ENCODE measurements at regions not wholly inside any gene's neighbourhood (a gene's known extent, or its start where the extent isn't known, plus 50 kb on each side); places are given as distances from the start of the nearest gene placed in this dataset.

DNA sequence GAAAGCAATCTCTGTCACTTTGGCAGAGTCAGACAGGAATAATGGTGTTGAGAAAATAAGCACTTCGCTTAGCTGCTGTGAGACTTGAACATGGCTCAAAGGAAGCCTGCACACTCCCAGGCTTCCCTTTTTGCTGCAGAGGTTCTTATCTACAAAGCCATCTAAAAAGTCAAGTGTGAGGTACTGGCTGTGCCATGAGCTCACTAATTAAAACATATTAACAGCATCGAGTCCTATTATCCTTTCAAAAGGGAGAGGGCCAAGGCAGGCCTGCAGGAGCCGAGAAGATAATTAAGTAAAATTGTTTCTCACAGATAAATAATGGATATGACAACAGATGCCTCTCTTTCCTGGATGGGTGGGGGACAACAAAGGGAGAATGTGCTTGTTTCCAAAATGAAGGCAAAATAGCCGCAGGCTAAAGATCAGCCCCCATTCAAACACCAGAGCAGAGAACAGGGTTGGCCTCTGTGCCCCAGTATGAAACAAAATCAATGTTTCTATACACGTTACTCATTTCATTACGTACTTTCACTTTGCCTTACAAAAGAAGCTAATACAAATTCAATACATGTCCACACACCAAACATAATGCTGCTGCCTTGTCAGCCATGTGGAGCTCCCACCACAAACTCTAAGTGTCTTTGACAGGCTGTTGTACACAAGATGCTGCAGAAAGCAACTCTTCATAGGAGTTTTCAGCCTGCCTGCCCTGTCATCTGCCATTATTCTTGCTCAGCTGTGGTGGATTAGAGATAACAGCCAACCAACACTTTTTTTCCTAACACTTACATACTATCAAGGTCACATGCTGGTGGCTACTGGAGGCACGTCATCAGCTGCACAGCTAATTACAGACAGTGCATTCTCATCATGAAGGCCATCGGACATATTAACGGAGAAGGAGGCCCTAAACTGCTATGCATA lies 55.3 kb downstream of the ELAPOR2 start:
- TF ChIP-seq POLR2AphosphoS5 (IDR thresholded peaks at IDR 0.05; ENCODE audit: low read depth, low read length): no peak
- TF ChIP-seq, protein P1, sequence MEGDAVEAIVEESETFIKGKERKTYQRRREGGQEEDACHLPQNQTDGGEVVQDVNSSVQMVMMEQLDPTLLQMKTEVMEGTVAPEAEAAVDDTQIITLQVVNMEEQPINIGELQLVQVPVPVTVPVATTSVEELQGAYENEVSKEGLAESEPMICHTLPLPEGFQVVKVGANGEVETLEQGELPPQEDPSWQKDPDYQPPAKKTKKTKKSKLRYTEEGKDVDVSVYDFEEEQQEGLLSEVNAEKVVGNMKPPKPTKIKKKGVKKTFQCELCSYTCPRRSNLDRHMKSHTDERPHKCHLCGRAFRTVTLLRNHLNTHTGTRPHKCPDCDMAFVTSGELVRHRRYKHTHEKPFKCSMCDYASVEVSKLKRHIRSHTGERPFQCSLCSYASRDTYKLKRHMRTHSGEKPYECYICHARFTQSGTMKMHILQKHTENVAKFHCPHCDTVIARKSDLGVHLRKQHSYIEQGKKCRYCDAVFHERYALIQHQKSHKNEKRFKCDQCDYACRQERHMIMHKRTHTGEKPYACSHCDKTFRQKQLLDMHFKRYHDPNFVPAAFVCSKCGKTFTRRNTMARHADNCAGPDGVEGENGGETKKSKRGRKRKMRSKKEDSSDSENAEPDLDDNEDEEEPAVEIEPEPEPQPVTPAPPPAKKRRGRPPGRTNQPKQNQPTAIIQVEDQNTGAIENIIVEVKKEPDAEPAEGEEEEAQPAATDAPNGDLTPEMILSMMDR (IDR thresholded peaks at IDR 0.05): no peak
- no peak for TF ChIP-seq SIN3A (IDR thresholded peaks at IDR 0.05; ENCODE audit: borderline replicate concordance, insufficient read depth, low read depth, low read length)
- TF ChIP-seq TCF7L2 (IDR thresholded peaks at IDR 0.05; ENCODE audit: low read depth, low read length): no peak
- no peak for TF ChIP-seq REST (IDR thresholded peaks at IDR 0.05; ENCODE audit: insufficient read depth in 1 of 2, low read depth in 2 of 2, low read length in 1 of 2)
- intact Hi-C loops (cut with micrococcal nuclease; ENCODE audit: unreplicated experiment) (no loop called here), in situ Hi-C loops (cut with HindIII; ENCODE audit: low pct_unique_long_range_greater_than_20kb, low sequenced_read_pairs) (no loop called here)
- Histone ChIP-seq H3K4me1 (ENCODE audit: control insufficient read depth, insufficient read depth, low read length) (no peaks in the 10 kb centered on the region), H3K9me3 (ENCODE audit: control insufficient read depth, insufficient read depth, low read depth, low read length) (no peaks in the 10 kb centered on the region), H3K27me3 (ENCODE audit: control insufficient read depth, insufficient read depth, low read length) (0 out of 2 replicates have a peak, but pooled peaks cover 2% of the 10 kb centered on the region), H3K27ac (ENCODE audit: low read length) (no peak overlapping the region), H3K36me3 (ENCODE audit: control insufficient read depth, insufficient read depth, low read length) (no peaks in the 10 kb centered on the region), H3K4me3 (ENCODE audit: low read depth in 2 of 2, low read length in 2 of 2) (no peak overlapping the region)
- BruUV-seq (replicated peaks): no TSS peak
- POLR2A ChIA-PET: no interaction called here
- DNase-seq (ENCODE audit: low read depth, low spot score): no peak
- no peak for ATAC-seq
- CTCF ChIA-PET: no interaction called here

- no peak for TF ChIP-seq SIN3A (IDR thresholded peaks at IDR 0.05; ENCODE audit: borderline replicate concordance, insufficient read depth, low read depth, low read length)
- TF ChIP-seq TCF7L2 (IDR thresholded peaks at IDR 0.05; ENCODE audit: low read depth, low read length): no peak
- no peak for TF ChIP-seq REST (IDR thresholded peaks at IDR 0.05; ENCODE audit: insufficient read depth in 1 of 2, low read depth in 2 of 2, low read length in 1 of 2)
- TF ChIP-seq, protein P1 (IDR thresholded peaks at IDR 0.05): no peak
- no peak for TF ChIP-seq POLR2AphosphoS5 (IDR thresholded peaks at IDR 0.05; ENCODE audit: low read depth, low read length)
- Histone ChIP-seq H3K27ac (ENCODE audit: low read length) (no peak overlapping the region), H3K9me3 (ENCODE audit: control insufficient read depth, insufficient read depth, low read depth, low read length) (no peaks in the 10 kb centered on the region), H3K36me3 (ENCODE audit: control insufficient read depth, insufficient read depth, low read length) (no peaks in the 10 kb centered on the region), H3K4me3 (ENCODE audit: low read depth in 2 of 2, low read length in 2 of 2) (no peak overlapping the region), H3K27me3 (ENCODE audit: control insufficient read depth, insufficient read depth, low read length) (no peaks in the 10 kb centered on the region; the same call in 1 of the 2 replicates), H3K4me1 (ENCODE audit: control insufficient read depth, insufficient read depth, low read length) (no peaks in the 10 kb centered on the region)
- in situ Hi-C loops (cut with HindIII; ENCODE audit: low pct_unique_long_range_greater_than_20kb, low sequenced_read_pairs) (no loop called here), intact Hi-C loops (cut with micrococcal nuclease; ENCODE audit: unreplicated experiment) (no loop called here)
- ATAC-seq: no peak
- CTCF ChIA-PET: no interaction called here
- no peak for DNase-seq (ENCODE audit: low read depth, low spot score)
- POLR2A ChIA-PET: no interaction called here
- BruUV-seq (replicated peaks): no TSS peak
Measured at GRCh38 chr7:87001214-87001613, 58.2 kb downstream of the ELAPOR2 start.

Data from Panc1 (cell line).